ENCODE measurements at regions not wholly inside any gene's neighbourhood (a gene's known extent, or its start where the extent isn't known, plus 50 kb on each side); places are given as distances from the start of the nearest gene placed in this dataset.

- Mint-ChIP-seq H3K4me1 (peaks cover 34% of the 10 kb centered on the region), H3K27ac (no peak overlapping the region), H3K4me3 (no peak overlapping the region), H3K27me3 (peaks cover 26% of the 10 kb centered on the region), H3K9me3 (ENCODE audit: insufficient read depth) (no peaks in the 10 kb centered on the region)
- intact Hi-C loops (cut with micrococcal nuclease): no loop called here
- ChIA-PET CTCF (interaction anchor here (15.6 kb wide), 1 partner anchor 144 kb away, joined by 267 read pairs; no protein-coding TSS in a partner anchor), POLR2A (no interaction called here)
- Histone ChIP-seq H3K9me3 (ENCODE audit: control extremely low read depth in 1 of 3, control insufficient read depth in 2 of 3, insufficient read depth in 1 of 3, low read length in 2 of 3) (peaks cover 0 to 4% (median 0%) of the 10 kb centered on the region in 3 donors), H2AFZ (ENCODE audit: insufficient read depth, low read depth, low read length, poor library complexity, severe bottlenecking) (no peak overlapping the region), H3K79me2 (ENCODE audit: control insufficient read depth, insufficient read depth, low read length) (no peaks in the 10 kb centered on the region), H3K27ac (ENCODE audit: low read length in 2 of 2) (no peak overlapping the region), H3K4me2 (replicated peaks; ENCODE audit: low read depth, low read length, poor library complexity, severe bottlenecking) (no peak overlapping the region), H3K4me3 (ENCODE audit: control extremely low read depth in 1 of 5, extremely low read depth in 1 of 5, insufficient read depth in 1 of 5, low read depth in 2 of 5, low read length in 4 of 5) (no peak overlapping the region), H3K9ac (ENCODE audit: low read length) (no peak overlapping the region), H3K36me3 (replicated peaks in 1 of 2; ENCODE audit: control extremely low read depth in 1 of 2, control insufficient read depth in 1 of 2, extremely low read depth in 1 of 2, insufficient read depth in 2 of 2, low read length in 1 of 2) (no peaks in the 10 kb centered on the region), H3K27me3 (replicated peaks in 1 of 4; ENCODE audit: control extremely low read depth in 1 of 4, control insufficient read depth in 3 of 4, insufficient read depth in 4 of 4, low read length in 3 of 4) (peaks cover 0 to 37% (median 7%) of the 10 kb centered on the region in 4 experiments), H3K4me1 (ENCODE audit: control insufficient read depth in 2 of 2, insufficient read depth in 2 of 2, low read length in 2 of 2) (peaks cover 32 to 37% of the 10 kb centered on the region in 2 donors), H4K20me1 (ENCODE audit: control insufficient read depth, insufficient read depth, low read length, poor library complexity, severe bottlenecking) (no peaks in the 10 kb centered on the region)
- no peak for DNase-seq
- WGBS (ENCODE audit: insufficient coverage): 99% methylated on average over 5 of the region's 5 CpGs
- ATAC-seq (ENCODE audit: low read depth): no peak
- TF ChIP-seq EZH2 (IDR thresholded peaks at IDR 0.05; ENCODE audit: borderline replicate concordance, insufficient read depth, low read depth, low read length, poor library complexity, severe bottlenecking) (no peak), CTCF (IDR thresholded peaks at IDR 0.05) (no peak)
These were observed 95.9 kb downstream of the LRRC74A start for GRCh38 chr14:76922092-76922491.

GRCh38 chr14:76921088-76921399 is 94.8 kb downstream of the LRRC74A start:
- intact Hi-C loops (cut with micrococcal nuclease): no loop called here
- TF ChIP-seq EZH2 (IDR thresholded peaks at IDR 0.05; ENCODE audit: borderline replicate concordance, insufficient read depth, low read depth, low read length, poor library complexity, severe bottlenecking) (no peak), CTCF (IDR thresholded peaks at IDR 0.05) (no peak)
- Mint-ChIP-seq H3K4me1 (peaks cover 27% of the 10 kb centered on the region), H3K9me3 (ENCODE audit: insufficient read depth) (no peaks in the 10 kb centered on the region), H3K4me3 (no peak overlapping the region), H3K27ac (no peak overlapping the region), H3K27me3 (peaks cover 26% of the 10 kb centered on the region)
- H2AFZ ChIP-seq (ENCODE audit: insufficient read depth, low read depth, low read length, poor library complexity, severe bottlenecking): no peak overlapping the region
- ChIA-PET CTCF (interaction anchor here (0.7 to 15.6 kb wide), 6 partner anchors 29 to 145 kb away, joined by 3 to 267 read pairs (median 28); no protein-coding TSS in a partner anchor), POLR2A (interaction anchor here (0.9 kb wide), 1 partner anchor 203 kb away, joined by 4 read pairs; no protein-coding TSS in a partner anchor)
- DNase-seq (no peak), ATAC-seq (ENCODE audit: low read depth) (no peak)
- H3K27ac ChIP-seq (ENCODE audit: low read length in 2 of 2): no peak overlapping the region
- no peaks in the 10 kb centered on the region for H3K36me3 ChIP-seq (replicated peaks in 1 of 2; ENCODE audit: control extremely low read depth in 1 of 2, control insufficient read depth in 1 of 2, extremely low read depth in 1 of 2, insufficient read depth in 2 of 2, low read length in 1 of 2)
- peaks cover 0 to 4% (median 0%) of the 10 kb centered on the region in 3 donors for H3K9me3 ChIP-seq (ENCODE audit: control extremely low read depth in 1 of 3, control insufficient read depth in 2 of 3, insufficient read depth in 1 of 3, low read length in 2 of 3)
- WGBS (ENCODE audit: insufficient coverage): 90% methylated on average over 2 of the region's 4 CpGs
- peaks cover 25 to 27% of the 10 kb centered on the region in 2 donors for H3K4me1 ChIP-seq (ENCODE audit: control insufficient read depth in 2 of 2, insufficient read depth in 2 of 2, low read length in 2 of 2)
- H3K27me3 ChIP-seq (replicated peaks in 1 of 4; ENCODE audit: control extremely low read depth in 1 of 4, control insufficient read depth in 3 of 4, insufficient read depth in 4 of 4, low read length in 3 of 4): peaks cover 0 to 37% (median 5%) of the 10 kb centered on the region in 4 experiments
- no peak overlapping the region for H3K9ac ChIP-seq (ENCODE audit: low read length)
- no peaks in the 10 kb centered on the region for H3K79me2 ChIP-seq (ENCODE audit: control insufficient read depth, insufficient read depth, low read length)
- H3K4me2 ChIP-seq (replicated peaks; ENCODE audit: low read depth, low read length, poor library complexity, severe bottlenecking): no peak overlapping the region
- H3K4me3 ChIP-seq (ENCODE audit: control extremely low read depth in 1 of 5, extremely low read depth in 1 of 5, insufficient read depth in 1 of 5, low read depth in 2 of 5, low read length in 4 of 5): no peak overlapping the region
- H4K20me1 ChIP-seq (ENCODE audit: control insufficient read depth, insufficient read depth, low read length, poor library complexity, severe bottlenecking): no peaks in the 10 kb centered on the region
